ENCODE measurements at regions not wholly inside any gene's neighbourhood (a gene's known extent, or its start where the extent isn't known, plus 50 kb on each side); places are given as distances from the start of the nearest gene placed in this dataset.

GRCh38 chr10:44217274-44217820 is 167.6 kb downstream of the CXCL12 start:
- ChIA-PET POLR2A (no interaction called here), CTCF (no interaction called here)
- ATAC-seq (no peak), DNase-seq (ENCODE audit: low read depth in 1 of 2, low spot score in 1 of 2) (no peak), FAIRE-seq (no peak)
- Histone ChIP-seq H3K4me1 (no peaks in the 10 kb centered on the region), H3K27ac (no peak overlapping the region), H3K9me3 (no peaks in the 10 kb centered on the region; the same call in 1 of the 3 replicates), H3K4me2 (no peak overlapping the region), H3K4me3 (no peak overlapping the region)
- TF ChIP-seq, protein P1, sequence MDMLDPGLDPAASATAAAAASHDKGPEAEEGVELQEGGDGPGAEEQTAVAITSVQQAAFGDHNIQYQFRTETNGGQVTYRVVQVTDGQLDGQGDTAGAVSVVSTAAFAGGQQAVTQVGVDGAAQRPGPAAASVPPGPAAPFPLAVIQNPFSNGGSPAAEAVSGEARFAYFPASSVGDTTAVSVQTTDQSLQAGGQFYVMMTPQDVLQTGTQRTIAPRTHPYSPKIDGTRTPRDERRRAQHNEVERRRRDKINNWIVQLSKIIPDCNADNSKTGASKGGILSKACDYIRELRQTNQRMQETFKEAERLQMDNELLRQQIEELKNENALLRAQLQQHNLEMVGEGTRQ (IDR thresholded peaks at IDR 0.05): no peak
- TF ChIP-seq, protein P2, sequence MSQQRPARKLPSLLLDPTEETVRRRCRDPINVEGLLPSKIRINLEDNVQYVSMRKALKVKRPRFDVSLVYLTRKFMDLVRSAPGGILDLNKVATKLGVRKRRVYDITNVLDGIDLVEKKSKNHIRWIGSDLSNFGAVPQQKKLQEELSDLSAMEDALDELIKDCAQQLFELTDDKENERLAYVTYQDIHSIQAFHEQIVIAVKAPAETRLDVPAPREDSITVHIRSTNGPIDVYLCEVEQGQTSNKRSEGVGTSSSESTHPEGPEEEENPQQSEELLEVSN (IDR thresholded peaks at IDR 0.05; ENCODE audit: borderline replicate concordance, low read depth): no peak
- TF ChIP-seq JUNB (IDR thresholded peaks at IDR 0.05) (no peak), KDM5A (IDR thresholded peaks at IDR 0.05) (no peak), ZC3H11A (IDR thresholded peaks at IDR 0.05) (no peak)
- TF ChIP-seq, protein P3, sequence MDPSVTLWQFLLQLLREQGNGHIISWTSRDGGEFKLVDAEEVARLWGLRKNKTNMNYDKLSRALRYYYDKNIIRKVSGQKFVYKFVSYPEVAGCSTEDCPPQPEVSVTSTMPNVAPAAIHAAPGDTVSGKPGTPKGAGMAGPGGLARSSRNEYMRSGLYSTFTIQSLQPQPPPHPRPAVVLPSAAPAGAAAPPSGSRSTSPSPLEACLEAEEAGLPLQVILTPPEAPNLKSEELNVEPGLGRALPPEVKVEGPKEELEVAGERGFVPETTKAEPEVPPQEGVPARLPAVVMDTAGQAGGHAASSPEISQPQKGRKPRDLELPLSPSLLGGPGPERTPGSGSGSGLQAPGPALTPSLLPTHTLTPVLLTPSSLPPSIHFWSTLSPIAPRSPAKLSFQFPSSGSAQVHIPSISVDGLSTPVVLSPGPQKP (IDR thresholded peaks at IDR 0.05; ENCODE audit: low read depth, low read length): no peak
- TF ChIP-seq, protein P4, sequence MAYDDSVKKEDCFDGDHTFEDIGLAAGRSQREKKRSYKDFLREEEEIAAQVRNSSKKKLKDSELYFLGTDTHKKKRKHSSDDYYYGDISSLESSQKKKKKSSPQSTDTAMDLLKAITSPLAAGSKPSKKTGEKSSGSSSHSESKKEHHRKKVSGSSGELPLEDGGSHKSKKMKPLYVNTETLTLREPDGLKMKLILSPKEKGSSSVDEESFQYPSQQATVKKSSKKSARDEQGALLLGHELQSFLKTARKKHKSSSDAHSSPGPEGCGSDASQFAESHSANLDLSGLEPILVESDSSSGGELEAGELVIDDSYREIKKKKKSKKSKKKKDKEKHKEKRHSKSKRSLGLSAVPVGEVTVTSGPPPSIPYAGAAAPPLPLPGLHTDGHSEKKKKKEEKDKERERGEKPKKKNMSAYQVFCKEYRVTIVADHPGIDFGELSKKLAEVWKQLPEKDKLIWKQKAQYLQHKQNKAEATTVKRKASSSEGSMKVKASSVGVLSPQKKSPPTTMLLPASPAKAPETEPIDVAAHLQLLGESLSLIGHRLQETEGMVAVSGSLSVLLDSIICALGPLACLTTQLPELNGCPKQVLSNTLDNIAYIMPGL (CRISPR knock-in tag; IDR thresholded peaks at IDR 0.05; ENCODE audit: borderline replicate concordance): no peak
- WGBS (ENCODE audit: missing lambda C conversion rate): 20% methylated on average over 3 of the region's 3 CpGs

DNA sequence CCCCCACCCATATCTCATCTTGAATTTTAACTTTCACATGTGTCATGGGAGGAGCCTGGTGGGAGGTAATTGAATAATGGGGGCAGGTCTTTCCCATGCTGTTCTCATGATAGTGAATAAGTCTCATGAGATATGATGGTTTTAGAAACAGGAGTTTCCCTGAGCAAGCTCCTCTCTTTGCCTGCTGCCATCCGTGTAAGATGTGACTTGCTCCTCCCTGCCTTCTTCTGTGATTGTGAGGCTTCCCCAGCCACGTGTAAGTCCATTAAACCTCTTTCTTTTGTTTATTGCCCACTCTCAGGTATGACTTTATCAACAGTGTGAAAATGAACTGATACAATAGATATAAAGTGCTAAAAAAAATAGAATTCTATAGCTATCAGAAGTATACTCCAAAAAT is 168.8 kb downstream of the CXCL12 start:
- ATAC-seq (no peak), DNase-seq (ENCODE audit: low read depth in 1 of 2, low spot score in 1 of 2) (no peak), FAIRE-seq (no peak)
- no peak overlapping the region for H3K4me3 ChIP-seq
- H3K27ac ChIP-seq: no peak overlapping the region
- ChIA-PET POLR2A (no interaction called here), CTCF (no interaction called here)
- no peaks in the 10 kb centered on the region for H3K4me1 ChIP-seq
- no peak for TF ChIP-seq POLR2AphosphoS2 (conservative IDR thresholded peaks at IDR 0.05; ENCODE audit: low read length)
- no peak overlapping the region for H3K4me2 ChIP-seq
- H3K9me3 ChIP-seq: no peaks in the 10 kb centered on the region; the same call in 1 of the 3 replicates
- WGBS (ENCODE audit: missing lambda C conversion rate): 2% methylated on average over 2 of the region's 2 CpGs

DNA sequence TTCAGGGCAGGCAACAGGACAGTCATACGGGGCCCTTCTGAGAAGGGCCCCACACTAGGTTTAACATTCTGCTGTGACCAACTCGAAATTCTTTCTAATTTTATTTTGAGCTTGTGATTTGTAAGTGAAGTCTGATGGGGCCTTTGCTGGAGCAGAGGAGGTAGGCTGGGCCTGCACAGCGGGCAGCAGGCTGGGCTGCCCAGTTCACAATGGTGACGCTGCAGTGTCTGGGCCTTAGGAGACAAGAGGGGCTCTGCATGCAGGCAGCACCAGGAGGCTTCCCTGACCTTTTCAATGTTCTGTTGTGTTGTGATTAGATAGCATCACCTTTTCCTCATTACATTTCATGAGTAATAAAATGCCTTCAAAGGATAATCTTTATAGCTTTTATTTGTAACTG is 175.1 kb downstream of the CXCL12 start:
- FAIRE-seq: no peak
- TF ChIP-seq CBX2 (IDR thresholded peaks at IDR 0.05; ENCODE audit: borderline replicate concordance, low read depth) (no peak), MAZ (IDR thresholded peaks at IDR 0.05; ENCODE audit: borderline replicate concordance, low read depth, low read length) (no peak), HDAC2 (IDR thresholded peaks at IDR 0.05) (no peak), RFX5 (IDR thresholded peaks at IDR 0.05) (no peak), TFCP2L1 (CRISPR knock-in tag; IDR thresholded peaks at IDR 0.05) (no peak), ZC3H11A (IDR thresholded peaks at IDR 0.05) (no peak), NPAS2 (CRISPR knock-in tag; IDR thresholded peaks at IDR 0.05; ENCODE audit: borderline replicate concordance) (no peak), ZSCAN20 (CRISPR knock-in tag; IDR thresholded peaks at IDR 0.05) (no peak), FOSB (CRISPR knock-in tag; IDR thresholded peaks at IDR 0.05) (no peak), ATOH8 (CRISPR knock-in tag; IDR thresholded peaks at IDR 0.05; ENCODE audit: low read depth) (no peak), POLR2AphosphoS2 (conservative IDR thresholded peaks at IDR 0.05; ENCODE audit: low read length) (no peak), HES2 (IDR thresholded peaks at IDR 0.05) (no peak)
- TF ChIP-seq, protein P5, sequence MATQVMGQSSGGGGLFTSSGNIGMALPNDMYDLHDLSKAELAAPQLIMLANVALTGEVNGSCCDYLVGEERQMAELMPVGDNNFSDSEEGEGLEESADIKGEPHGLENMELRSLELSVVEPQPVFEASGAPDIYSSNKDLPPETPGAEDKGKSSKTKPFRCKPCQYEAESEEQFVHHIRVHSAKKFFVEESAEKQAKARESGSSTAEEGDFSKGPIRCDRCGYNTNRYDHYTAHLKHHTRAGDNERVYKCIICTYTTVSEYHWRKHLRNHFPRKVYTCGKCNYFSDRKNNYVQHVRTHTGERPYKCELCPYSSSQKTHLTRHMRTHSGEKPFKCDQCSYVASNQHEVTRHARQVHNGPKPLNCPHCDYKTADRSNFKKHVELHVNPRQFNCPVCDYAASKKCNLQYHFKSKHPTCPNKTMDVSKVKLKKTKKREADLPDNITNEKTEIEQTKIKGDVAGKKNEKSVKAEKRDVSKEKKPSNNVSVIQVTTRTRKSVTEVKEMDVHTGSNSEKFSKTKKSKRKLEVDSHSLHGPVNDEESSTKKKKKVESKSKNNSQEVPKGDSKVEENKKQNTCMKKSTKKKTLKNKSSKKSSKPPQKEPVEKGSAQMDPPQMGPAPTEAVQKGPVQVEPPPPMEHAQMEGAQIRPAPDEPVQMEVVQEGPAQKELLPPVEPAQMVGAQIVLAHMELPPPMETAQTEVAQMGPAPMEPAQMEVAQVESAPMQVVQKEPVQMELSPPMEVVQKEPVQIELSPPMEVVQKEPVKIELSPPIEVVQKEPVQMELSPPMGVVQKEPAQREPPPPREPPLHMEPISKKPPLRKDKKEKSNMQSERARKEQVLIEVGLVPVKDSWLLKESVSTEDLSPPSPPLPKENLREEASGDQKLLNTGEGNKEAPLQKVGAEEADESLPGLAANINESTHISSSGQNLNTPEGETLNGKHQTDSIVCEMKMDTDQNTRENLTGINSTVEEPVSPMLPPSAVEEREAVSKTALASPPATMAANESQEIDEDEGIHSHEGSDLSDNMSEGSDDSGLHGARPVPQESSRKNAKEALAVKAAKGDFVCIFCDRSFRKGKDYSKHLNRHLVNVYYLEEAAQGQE (IDR thresholded peaks at IDR 0.05): no peak
- TF ChIP-seq, protein P3 (IDR thresholded peaks at IDR 0.05; ENCODE audit: low read depth, low read length): no peak
- DNase-seq (ENCODE audit: low read depth in 1 of 2, low spot score in 1 of 2): no peak
- POLR2A ChIA-PET: no interaction called here
- H3K4me3 ChIP-seq: no peak overlapping the region
- H3K4me2 ChIP-seq: no peak overlapping the region
- WGBS (ENCODE audit: missing lambda C conversion rate): 29% methylated on average over 4 of the region's 4 CpGs
- H3K27ac ChIP-seq: no peak overlapping the region
- no peaks in the 10 kb centered on the region for H3K9me3 ChIP-seq
- CTCF ChIA-PET: no interaction called here
- no peaks in the 10 kb centered on the region for H3K4me1 ChIP-seq
- ATAC-seq: no peak
